Stimulated activated CD4-positive, alpha-beta T cell treated with anti-CD3 and anti-CD28 coated beads, Interleukin-15, amount 100 ng/mL, for 48 hours (primary cell): ENCODE measurements at regions not wholly inside any gene's neighbourhood (a gene's known extent, or its start where the extent isn't known, plus 50 kb on each side); places are given as distances from the start of the nearest gene placed in this dataset.
"Not testable (repeated sequence)": the region's sequence is repeated elsewhere in the genome, so short reads cannot be mapped to it uniquely, and the experiment has no call there.

Source experiments
- DNase-seq, 2 donors: peaks; one replicate each; pipeline ENCODE4 v3.0.0-alpha.2; 2020; ENCODE audit warnings: low read depth in 2 of 2

- DNase-seq = no peak
These were observed 227.6 kb downstream of the MINAR1 start for GRCh38 chr15:79659691-79660090.

DNA sequence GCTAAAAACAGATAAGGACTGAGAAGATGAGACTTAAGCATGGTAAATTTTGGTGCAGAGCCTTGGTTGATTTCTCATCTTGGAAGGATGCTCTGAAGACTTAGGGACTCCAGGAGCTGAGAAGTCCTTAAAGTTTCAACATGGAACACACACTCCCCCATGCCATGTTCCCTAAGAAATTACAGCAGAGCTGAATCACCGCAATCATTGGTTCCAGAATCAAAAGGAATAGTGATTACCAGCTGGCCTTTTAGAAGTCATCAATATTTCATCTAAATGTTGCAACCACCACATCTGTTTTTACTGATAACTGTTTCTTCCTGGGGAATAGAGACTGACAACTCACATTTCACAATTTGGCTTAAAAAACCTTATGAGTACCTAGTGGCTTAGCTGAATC, 229.3 kb downstream of the MINAR1 start:
- DNase-seq = no peak

DNA sequence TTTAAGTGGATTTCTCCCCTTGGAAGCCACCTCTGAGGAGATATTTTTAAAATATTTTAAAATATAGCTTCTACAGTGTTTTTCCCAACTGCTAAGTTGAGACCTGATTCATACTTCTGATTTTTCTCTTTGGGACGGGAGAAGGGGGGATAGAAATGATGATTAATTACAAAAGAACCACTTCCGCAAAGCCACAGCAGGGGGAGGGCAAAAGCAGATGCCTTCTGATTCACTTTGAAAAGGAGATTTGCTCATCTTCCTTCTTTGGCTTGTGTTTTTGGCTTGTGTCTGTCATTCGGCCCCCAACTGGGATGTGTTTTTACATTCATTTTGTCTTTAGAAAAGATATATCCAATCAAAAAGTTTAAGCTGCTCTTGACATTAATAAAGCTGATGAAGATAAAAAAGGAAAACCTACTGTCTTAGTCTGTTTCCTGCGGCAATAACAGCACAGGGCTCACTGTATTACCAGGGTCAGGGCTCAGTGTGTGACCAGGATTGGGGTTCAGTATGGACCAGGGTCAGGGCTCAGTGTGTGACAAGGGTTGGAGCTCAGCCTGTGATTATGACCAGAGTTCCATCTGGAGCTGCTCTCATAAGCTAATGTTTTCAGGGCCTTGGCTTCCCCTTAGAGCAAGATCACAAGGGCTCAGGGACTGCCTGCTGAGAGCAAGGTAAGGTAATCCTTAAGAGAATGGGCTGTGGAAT, 223.2 kb downstream of the MTHFS start:
- DNase-seq = peak in 1 of 2 donors; percentile 19

DNA sequence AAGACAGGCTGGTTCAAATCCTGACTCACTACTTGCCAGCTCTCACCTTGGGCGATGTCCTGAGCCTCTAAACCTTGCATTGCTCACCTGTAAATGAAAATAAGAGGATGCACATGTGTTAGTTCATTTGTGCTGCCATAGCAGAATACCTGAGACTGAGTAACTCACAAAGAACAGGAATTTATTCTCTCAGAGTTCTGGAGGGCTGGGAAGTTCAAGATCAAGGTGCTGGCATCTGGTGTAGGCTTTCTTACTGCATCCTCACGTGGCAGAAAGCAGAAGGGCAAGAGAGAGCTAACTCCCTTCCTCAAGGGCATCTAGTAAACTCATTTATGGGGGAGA, 222.7 kb downstream of the MTHFS start:
- DNase-seq = no peak

DNA sequence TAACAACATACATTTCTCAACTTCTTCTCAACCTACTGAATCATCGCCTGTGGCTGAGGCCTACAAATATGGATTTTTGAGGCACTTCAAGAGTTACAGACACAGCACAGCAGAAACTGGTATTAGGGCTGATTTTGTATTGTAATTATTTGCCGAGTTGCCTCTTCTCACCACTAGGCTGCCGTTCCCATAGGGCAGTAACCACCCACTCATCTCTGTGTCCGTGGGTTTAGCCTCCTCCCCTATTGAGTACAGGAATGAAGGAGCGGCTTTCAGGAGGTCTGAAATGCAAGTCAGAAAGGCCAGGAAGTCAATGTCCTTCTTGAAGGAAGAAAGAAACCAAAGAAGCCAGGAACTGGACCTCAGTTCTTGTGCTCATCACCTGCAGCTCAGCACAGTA, 220.8 kb downstream of the MTHFS start:
- DNase-seq = no peak

DNA sequence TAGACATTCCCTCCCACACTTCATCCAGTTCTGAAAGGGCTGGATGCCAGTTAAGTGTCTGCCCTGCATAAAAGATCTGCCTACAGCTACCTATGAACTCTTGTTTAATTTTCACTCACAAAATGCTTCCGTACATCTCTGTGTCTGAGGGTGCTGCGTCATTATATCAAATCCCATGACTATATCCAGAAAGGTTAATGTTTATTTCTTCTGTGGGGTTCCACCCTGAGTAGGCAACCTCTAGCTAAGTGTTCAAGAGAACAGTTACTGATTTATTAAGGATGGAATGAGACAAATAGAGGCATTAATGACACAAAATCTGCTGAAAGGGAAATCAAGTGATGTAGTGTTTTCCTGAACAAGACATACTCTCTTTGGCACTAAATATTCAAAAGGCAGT, 220.2 kb downstream of the MTHFS start:
- no peak for DNase-seq

DNA sequence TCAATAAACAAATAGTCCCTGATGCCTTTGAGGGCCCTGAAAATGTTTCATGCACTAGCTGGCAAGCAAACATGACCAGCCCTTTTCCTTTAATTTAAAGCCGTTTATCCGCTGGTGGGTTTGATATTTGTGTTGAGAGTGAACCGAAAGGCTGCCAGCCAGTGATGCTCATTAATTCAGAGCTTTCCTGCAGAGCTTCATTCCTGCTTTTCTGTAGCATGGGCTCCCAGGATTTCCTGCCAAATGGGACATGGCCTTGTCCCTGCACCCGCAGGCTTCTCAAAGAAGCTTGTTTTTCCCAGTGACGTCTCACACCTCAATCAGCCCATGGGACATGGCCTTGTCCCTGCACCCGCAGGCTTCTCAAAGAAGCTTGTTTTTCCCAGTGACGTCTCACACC, 219.6 kb downstream of the MTHFS start:
- DNase-seq = no peak

DNA sequence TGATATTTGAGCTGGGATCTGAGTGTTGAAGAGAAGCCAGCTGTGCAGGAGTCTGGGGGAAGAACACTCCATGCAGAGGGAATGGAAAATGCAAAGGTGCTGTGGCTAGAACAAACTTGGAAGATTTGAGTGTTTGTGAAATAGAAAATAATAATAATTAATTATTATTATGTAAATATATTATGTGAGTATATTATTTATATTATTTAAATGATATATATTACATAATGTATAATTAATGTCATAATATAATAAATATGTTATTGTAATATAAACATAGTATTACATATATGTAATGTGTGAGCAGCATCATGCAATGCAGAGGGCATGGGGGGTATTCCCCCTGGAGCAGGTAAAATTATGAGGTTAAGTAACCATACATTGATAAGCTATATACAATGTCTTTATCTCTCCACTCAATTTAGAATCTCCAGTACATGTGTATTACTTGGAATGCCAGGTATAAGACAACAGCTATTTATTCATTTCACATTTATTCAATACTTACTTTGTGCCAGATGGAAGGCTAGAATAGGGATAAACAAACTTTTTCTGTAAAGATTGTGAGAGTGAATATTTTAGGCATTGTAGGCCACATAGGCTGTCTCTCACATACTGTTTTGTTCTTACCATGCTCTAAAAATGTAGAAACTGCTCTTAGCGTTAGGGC, 218.6 kb downstream of the MTHFS start:
- DNase-seq = no peak

DNA sequence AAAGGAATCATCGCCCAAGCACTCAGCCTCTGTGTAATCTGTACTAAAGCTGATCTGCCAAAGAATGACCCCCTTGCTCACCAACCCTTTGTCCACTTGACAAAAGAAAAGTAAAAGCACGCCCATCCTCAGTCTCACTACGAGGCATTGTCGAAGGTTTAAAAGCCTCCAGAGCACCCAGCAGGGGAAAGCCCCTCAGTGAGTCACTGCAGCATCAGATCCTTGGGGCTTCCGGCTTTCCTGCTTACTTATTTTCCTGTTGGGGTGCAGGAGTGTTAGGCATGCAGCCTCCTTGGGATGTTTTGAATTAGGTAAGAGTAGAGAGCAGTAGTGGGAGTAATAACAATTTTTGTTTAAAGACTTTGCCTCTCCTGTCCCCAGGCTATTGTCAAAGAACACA, 216.1 kb downstream of the MTHFS start:
- no peak for DNase-seq

DNA sequence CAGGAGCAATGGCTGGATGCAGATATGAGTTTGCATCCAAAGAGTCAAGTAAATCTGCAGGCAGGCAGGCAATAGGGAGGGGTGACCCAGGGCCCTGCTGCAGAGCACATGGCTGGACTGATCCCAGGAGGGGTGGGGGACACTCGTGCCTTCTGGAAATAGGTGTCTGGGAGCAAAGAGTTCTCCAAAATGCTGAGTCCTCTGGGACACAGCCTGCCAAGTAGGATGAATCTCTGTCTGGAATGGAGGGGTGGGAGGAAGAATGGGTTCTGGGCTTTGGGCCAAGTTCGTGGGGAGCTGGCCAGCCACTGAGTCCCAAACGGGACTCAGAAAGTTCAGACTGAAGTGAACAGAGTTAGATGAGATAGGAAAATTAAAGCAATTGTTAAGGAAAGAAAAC, 214.5 kb downstream of the MTHFS start:
- DNase-seq = no peak

DNA sequence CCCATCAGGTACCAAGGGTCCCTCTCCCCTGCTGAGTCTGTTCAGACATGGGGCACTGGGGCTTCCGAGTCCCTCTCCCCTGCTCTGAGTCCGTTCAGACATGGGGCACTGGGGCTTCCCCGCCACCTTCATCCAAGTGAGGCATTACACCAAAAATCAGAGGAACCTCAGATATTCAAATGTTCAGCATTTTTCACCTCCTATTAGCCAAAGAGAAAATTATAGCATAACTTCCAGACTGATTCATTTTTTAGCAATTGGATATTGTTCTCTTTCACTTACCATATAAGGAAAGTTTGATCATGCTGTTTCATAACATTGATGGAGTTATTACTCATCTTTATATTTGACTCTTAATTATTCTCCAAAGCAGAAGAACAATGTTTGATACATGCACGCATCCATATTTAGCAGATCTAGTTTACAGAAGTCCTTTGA, 213.9 kb downstream of the MTHFS start:
- no peak for DNase-seq

- no peak for DNase-seq
These were observed 207.8 kb downstream of the MTHFS start for GRCh38 chr15:79689030-79689429.

- no peak for DNase-seq
These were observed 195.8 kb downstream of the MTHFS start for GRCh38 chr15:79700951-79701480.

DNA sequence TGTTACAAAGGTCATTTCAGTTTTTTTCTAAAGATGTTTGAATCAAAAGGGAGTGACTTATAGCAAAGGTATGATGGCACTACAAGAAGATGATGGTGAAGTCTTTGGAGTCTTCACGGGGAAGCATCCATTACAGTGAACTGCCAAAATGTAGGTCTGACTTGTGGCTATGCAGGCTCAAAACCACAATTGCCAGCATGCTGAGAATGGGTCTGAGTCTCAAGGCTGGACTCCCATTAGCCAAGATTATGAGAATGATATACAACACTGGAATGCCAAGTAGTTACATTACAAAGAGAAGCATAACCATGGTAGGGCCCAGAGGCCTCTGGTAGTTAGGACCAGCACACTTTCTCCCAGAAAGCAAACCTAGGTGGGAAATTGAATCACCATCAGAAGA, 194.2 kb downstream of the MTHFS start:
- DNase-seq = no peak

DNA sequence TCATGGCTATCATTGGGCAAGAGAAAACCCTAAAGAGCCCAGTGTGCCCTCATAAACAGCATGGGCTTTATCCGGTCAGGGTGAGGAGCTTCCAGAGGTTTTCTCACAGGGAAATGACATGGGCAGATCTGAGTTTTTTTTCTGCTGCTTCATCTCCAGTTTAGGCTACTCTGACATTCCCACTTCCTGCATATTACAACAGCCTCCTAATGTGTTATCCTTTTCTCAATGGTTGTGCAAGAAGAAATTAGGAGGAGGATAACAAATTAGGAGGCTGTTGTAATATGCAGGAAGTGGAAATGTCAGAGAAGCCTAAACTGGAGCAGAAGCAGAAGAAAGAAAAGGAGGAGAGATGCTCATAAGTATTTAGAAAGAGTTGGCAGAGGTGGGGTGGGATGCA, 175.6 kb downstream of the MTHFS start:
- DNase-seq = no peak

- no peak for DNase-seq
These were observed 172.5 kb downstream of the MTHFS start for GRCh38 chr15:79724312-79724711.

GRCh38 chr15:79724804-79725203, 172.0 kb downstream of the MTHFS start:
- no peak for DNase-seq

DNA sequence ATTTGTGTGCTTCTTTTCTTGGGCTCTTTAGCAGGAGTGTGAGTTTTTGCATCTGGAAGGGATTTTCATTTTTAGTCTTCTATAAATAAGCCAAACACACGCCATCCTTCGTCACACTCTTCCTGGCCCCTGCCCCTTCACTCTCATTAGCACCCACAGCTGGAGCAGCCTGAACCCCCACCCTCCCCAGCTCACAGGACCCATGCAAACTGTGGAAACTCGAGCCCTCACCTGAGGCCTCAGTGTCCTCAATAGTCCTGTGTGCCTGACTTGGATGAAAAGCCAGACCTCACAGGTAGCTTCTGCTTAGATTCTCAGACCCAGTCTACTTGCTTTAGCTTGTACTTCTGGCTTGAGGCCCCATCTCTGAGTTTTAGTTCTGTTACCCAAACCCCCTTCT, 167.9 kb downstream of the MTHFS start:
- no peak for DNase-seq

- DNase-seq = no peak
These were observed 160.3 kb downstream of the MTHFS start for GRCh38 chr15:79736435-79737000.

DNA sequence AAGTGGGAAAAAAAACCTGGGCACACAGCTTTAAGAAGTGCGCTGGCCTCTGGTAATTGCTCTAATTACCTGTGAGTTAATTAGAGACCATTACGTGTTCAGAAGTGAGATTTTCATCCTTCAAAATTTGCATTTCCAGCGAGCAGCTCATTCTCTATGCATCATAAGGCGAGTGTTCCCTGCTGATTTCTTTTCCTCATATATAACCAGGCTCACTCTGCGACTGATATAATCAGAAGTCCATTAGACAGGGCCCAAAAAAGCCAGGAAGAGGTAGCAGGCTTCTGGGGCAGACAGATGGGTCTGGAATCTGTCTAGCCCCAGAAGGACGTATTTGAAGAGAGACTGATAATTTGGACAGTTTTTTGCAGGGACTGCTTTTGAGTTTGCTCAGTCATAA, 158.7 kb downstream of the MTHFS start:
- DNase-seq = no peak

DNA sequence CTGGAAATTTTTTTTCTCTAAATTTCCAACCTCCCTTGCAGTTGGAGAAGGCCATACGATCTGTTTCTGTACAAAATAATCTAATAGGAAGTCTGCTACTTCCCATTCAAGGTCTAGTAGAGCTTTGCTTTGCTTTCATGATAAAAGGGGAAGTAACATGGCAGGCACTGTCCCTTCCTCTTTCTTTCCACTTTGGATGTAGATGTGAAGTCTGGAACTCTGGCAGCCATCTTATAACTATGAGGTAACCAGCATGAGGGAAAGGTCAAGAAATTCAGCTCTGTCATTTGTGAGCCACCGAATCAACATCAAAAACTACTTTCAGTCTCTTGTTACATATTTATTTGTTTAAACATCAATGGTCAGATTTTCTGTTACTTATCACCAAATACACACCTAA, 156.3 kb downstream of the MTHFS start:
- no peak for DNase-seq

DNA sequence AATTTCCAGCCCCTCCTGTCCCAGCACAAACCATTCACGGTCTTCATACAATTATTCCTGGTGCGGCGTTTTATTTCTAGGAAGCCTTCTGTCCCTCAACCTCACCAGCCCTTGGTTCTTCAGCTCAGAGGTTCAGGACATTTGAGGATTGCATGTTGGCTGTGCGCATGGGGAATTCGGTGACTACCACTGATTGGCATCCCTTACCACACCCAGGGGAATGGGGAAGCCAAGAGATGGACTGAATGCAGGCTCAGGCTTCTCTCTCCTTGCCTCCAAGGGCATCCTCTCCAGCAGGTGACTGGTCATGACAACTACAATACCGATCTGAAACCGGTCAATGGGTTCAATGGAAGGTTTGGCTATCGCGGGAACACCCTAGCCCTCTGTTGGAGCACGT, 153.8 kb downstream of the MTHFS start:
- no peak for DNase-seq

DNA sequence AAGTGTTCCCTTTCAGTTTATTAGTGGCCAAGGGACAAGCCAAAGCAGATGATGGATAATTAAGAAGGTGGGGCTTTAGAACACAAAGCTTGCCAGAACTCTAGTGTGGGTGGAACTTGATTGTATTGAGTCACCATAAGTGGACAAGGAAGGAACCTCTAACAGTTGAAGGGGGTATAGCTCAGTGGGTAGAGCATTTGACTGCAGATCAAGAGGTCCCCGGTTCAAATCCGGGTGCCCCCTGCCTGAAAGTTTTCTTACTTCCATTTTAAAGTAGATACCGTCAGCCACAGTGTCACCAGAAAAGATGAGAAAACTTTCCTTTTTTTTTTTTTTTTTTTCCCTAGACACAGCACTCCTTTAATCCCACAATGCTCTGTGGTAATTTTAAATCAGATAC, 152.3 kb downstream of the MTHFS start:
- DNase-seq = not testable (repeated sequence)
